ENCODE measurements at regions not wholly inside any gene's neighbourhood (a gene's known extent, or its start where the extent isn't known, plus 50 kb on each side); places are given as distances from the start of the nearest gene placed in this dataset.

- H3K27ac Mint-ChIP-seq: no peak overlapping the region
- no peaks in the 10 kb centered on the region for H3K36me3 Mint-ChIP-seq (ENCODE audit: low read depth)
- CTCF ChIA-PET: no interaction called here
- ATAC-seq (ENCODE audit: low read depth) (no peak), DNase-seq (no peak)
- TF ChIP-seq, protein P1, sequence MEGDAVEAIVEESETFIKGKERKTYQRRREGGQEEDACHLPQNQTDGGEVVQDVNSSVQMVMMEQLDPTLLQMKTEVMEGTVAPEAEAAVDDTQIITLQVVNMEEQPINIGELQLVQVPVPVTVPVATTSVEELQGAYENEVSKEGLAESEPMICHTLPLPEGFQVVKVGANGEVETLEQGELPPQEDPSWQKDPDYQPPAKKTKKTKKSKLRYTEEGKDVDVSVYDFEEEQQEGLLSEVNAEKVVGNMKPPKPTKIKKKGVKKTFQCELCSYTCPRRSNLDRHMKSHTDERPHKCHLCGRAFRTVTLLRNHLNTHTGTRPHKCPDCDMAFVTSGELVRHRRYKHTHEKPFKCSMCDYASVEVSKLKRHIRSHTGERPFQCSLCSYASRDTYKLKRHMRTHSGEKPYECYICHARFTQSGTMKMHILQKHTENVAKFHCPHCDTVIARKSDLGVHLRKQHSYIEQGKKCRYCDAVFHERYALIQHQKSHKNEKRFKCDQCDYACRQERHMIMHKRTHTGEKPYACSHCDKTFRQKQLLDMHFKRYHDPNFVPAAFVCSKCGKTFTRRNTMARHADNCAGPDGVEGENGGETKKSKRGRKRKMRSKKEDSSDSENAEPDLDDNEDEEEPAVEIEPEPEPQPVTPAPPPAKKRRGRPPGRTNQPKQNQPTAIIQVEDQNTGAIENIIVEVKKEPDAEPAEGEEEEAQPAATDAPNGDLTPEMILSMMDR (IDR thresholded peaks at IDR 0.05): no peak
- intact Hi-C loops (cut with micrococcal nuclease): no loop called here
- H3K4me3 Mint-ChIP-seq: no peak overlapping the region
- H3K27me3 Mint-ChIP-seq: peaks cover 27% of the 10 kb centered on the region
- POLR2A ChIA-PET: no interaction called here
- peaks cover 6% of the 10 kb centered on the region for H3K9me3 Mint-ChIP-seq
- no peaks in the 10 kb centered on the region for H3K4me1 Mint-ChIP-seq
Measured at GRCh38 chr17:36837195-36837938, 99.9 kb upstream of the LHX1 start.

GRCh38 chr17:36837939-36838272 is 99.4 kb upstream of the LHX1 start:
- H3K36me3 Mint-ChIP-seq (ENCODE audit: low read depth): no peaks in the 10 kb centered on the region
- CTCF ChIA-PET: no interaction called here

GRCh38 chr17:36839256-36839655 is 98.0 kb upstream of the LHX1 start:
- Mint-ChIP-seq H3K4me1 (no peaks in the 10 kb centered on the region), H3K4me3 (no peak overlapping the region), H3K27me3 (peaks cover 42% of the 10 kb centered on the region), H3K36me3 (ENCODE audit: low read depth) (no peaks in the 10 kb centered on the region), H3K27ac (no peak overlapping the region), H3K9me3 (peaks cover 6% of the 10 kb centered on the region)
- intact Hi-C loops (cut with micrococcal nuclease): no loop called here
- ATAC-seq (ENCODE audit: low read depth) (no peak), DNase-seq (no peak)
- TF ChIP-seq, protein P1 (IDR thresholded peaks at IDR 0.05): no peak
- POLR2A ChIA-PET: no interaction called here
- CTCF ChIA-PET: no interaction called here

More at GRCh38 chr17:36837939-36838272, 99.4 kb upstream of the LHX1 start:
- intact Hi-C loops (cut with micrococcal nuclease): no loop called here
- no peaks in the 10 kb centered on the region for H3K4me1 Mint-ChIP-seq
- no peak overlapping the region for H3K27ac Mint-ChIP-seq
- no peak for DNase-seq
- H3K4me3 Mint-ChIP-seq: no peak overlapping the region
- POLR2A ChIA-PET: no interaction called here
- TF ChIP-seq, protein P1 (IDR thresholded peaks at IDR 0.05): no peak
- H3K9me3 Mint-ChIP-seq: peaks cover 6% of the 10 kb centered on the region
- H3K27me3 Mint-ChIP-seq: peaks cover 32% of the 10 kb centered on the region
- ATAC-seq (ENCODE audit: low read depth): no peak

GRCh38 chr17:36840796-36841195 is 96.5 kb upstream of the LHX1 start:
- Mint-ChIP-seq H3K27ac (no peak overlapping the region), H3K9me3 (no peaks in the 10 kb centered on the region), H3K4me3 (no peak overlapping the region), H3K36me3 (ENCODE audit: low read depth) (no peaks in the 10 kb centered on the region), H3K27me3 (peaks cover 50% of the 10 kb centered on the region), H3K4me1 (no peaks in the 10 kb centered on the region)
- ATAC-seq (ENCODE audit: low read depth) (no peak), DNase-seq (no peak)
- ChIA-PET POLR2A (no interaction called here), CTCF (no interaction called here)
- TF ChIP-seq, protein P1 (IDR thresholded peaks at IDR 0.05): no peak
- intact Hi-C loops (cut with micrococcal nuclease): no loop called here

GRCh38 chr17:36842231-36842819 is 95.0 kb upstream of the LHX1 start:
- Mint-ChIP-seq H3K4me1 (no peaks in the 10 kb centered on the region), H3K27ac (no peak overlapping the region), H3K27me3 (peaks cover 54% of the 10 kb centered on the region), H3K4me3 (no peak overlapping the region), H3K36me3 (ENCODE audit: low read depth) (no peaks in the 10 kb centered on the region), H3K9me3 (no peaks in the 10 kb centered on the region)
- CTCF ChIA-PET: no interaction called here
- POLR2A ChIA-PET: no interaction called here
- intact Hi-C loops (cut with micrococcal nuclease): no loop called here
- TF ChIP-seq, protein P1 (IDR thresholded peaks at IDR 0.05): no peak
- no peak for ATAC-seq (ENCODE audit: low read depth)
- DNase-seq: no peak

Data from activated B cell treated with CpG ODN at 0.5 μM for 24 hours (primary cell).